A549 (cell line): ENCODE measurements at regions not wholly inside any gene's neighbourhood (a gene's known extent, or its start where the extent isn't known, plus 50 kb on each side); places are given as distances from the start of the nearest gene placed in this dataset.

ENCODE experiments used
- ATAC-seq, 2 experiments: fragments of 200-7000 bp in 1 of 2; fragments of >200 bp in 1 of 2; cut with Nextera tagmentation in 1 of 2; cut with Tn5 transposase in 1 of 2; 3 replicates each; pipeline versions ENCODE4 v1.8.0 to v1.9.1; 2018 to 2020; ENCODE audit warnings: mild to moderate bottlenecking in 1 of 2, moderate library complexity in 1 of 2
- CTCF ChIA-PET: fragments of 300-600 bp; sonication (Branson Sonifier 250); formaldehyde crosslinking; extraction: SDS; loops from one replicate; lab custom pipeline; 2021; ENCODE audit warnings: antibody characterized with exemption, inconsistent platforms; lab: Yijun Ruan, JAX
- POLR2A ChIA-PET: fragments of 350-600 bp; formaldehyde crosslinking; extraction: SDS; loops from one replicate; lab custom pipeline; 2021; ENCODE audit warnings: antibody characterized with exemption, inconsistent platforms; lab: Yijun Ruan, JAX
- DNase-seq, 2 experiments: peaks; one replicate each; pipeline versions ENCODE4 v3.0.0 to v3.0.0-alpha.2; 2011 to 2016; ENCODE audit warnings: low read depth in 1 of 2, low spot score in 1 of 2
- FAIRE-seq: peaks from 2 replicates; lab custom pipeline; 2011; peaks lifted over from hg19 to GRCh38; lab: Jason Lieb, UNC
- H3K27ac ChIP-seq, 2 experiments: fragments of >200 bp; sonication (Bioruptor Twin); formaldehyde crosslinking; 3 replicates each; pipeline ENCODE4 v1.5.1; 2016 to 2017
- H3K4me1 ChIP-seq: fragments of >200 bp; sonication (Bioruptor Twin); formaldehyde crosslinking; 3 replicates; pipeline ENCODE4 v1.6.1; 2016
- H3K4me2 ChIP-seq: fragments of >200 bp; sonication (Bioruptor Twin); formaldehyde crosslinking; 3 replicates; pipeline ENCODE4 v1.6.1; 2016
- H3K4me3 ChIP-seq: fragments of >200 bp; sonication (Bioruptor Twin); formaldehyde crosslinking; 3 replicates; pipeline ENCODE4 v1.5.1; 2016
- H3K9me3 ChIP-seq: fragments of >200 bp; sonication (Bioruptor Twin); formaldehyde crosslinking; 3 replicates; pipeline ENCODE4 v1.6.1; 2016
- BHLHE40 ChIP-seq: IDR thresholded peaks from 2 replicates; pipeline ENCODE4 v1.6.1; 2012; ENCODE audit warnings: low read depth, low read length, inconsistent platforms
- CBX2 ChIP-seq: fragments of 200-600 bp; sonication (generic); IDR thresholded peaks from 2 replicates; pipeline ENCODE4 v1.6.1; 2016; ENCODE audit warnings: low read depth, mild to moderate bottlenecking, borderline replicate concordance
- CHD2 ChIP-seq: fragments of 150-350 bp; IDR thresholded peaks from 2 replicates; pipeline ENCODE4 v1.6.1; 2014; ENCODE audit warnings: low read length; ENCODE audit not compliant: partially characterized antibody
- EHMT2 ChIP-seq: fragments of 200-600 bp; sonication (generic); IDR thresholded peaks from 2 replicates; pipeline ENCODE4 v1.6.1; 2016; ENCODE audit warnings: antibody characterized with exemption, low read depth, mild to moderate bottlenecking, moderate library complexity
- FOSB ChIP-seq: fragments of 250-450 bp; sonication (Bioruptor Pico); IDR thresholded peaks from 2 replicates; pipeline ENCODE4 v1.5.0; 2020; ENCODE audit warnings: mild to moderate bottlenecking, moderate library complexity
- FOSL2 ChIP-seq, 2 experiments: fragments of 450-650 bp in 1 of 2; fragments of >200 bp in 1 of 2; sonication (Bioruptor Twin) in 1 of 2; formaldehyde crosslinking; IDR thresholded peaks; 2 replicates each; pipeline versions ENCODE4 v1.5.0 to v1.6.1; 2016 to 2020; ENCODE audit warnings: mild to moderate bottlenecking in 1 of 2, moderate library complexity in 1 of 2
- FOXS1 ChIP-seq: fragments of 250-450 bp; sonication (Bioruptor Pico); IDR thresholded peaks from 2 replicates; pipeline ENCODE4 v1.5.0; 2020; ENCODE audit warnings: mild to moderate bottlenecking, moderate library complexity
- GATA3 ChIP-seq: IDR thresholded peaks from 2 replicates; pipeline ENCODE4 v1.6.1; 2012; ENCODE audit warnings: borderline replicate concordance
- HOXA7 ChIP-seq: fragments of 250-450 bp; sonication (Bioruptor Pico); IDR thresholded peaks from 2 replicates; pipeline ENCODE4 v1.5.0; 2020; ENCODE audit warnings: mild to moderate bottlenecking, moderate library complexity
- MAFK ChIP-seq: fragments of 450-650 bp; IDR thresholded peaks from 2 replicates; pipeline ENCODE4 v1.6.1; 2014; ENCODE audit not compliant: partially characterized antibody
- NPAS2 ChIP-seq: fragments of 250-450 bp; sonication (Bioruptor Pico); IDR thresholded peaks from 2 replicates; pipeline ENCODE4 v1.8.0; 2022; ENCODE audit warnings: mild to moderate bottlenecking, moderate library complexity, borderline replicate concordance
- NR3C1 ChIP-seq: fragments of >200 bp; sonication (Bioruptor Twin); formaldehyde crosslinking; IDR thresholded peaks from 3 replicates; pipeline ENCODE4 v1.6.1; 2017
- PHF8 ChIP-seq: fragments of 200-600 bp; sonication (generic); IDR thresholded peaks from 2 replicates; pipeline ENCODE4 v1.6.1; 2016; ENCODE audit warnings: low read depth, mild to moderate bottlenecking, antibody characterized with exemption, moderate library complexity, borderline replicate concordance
- POLR2A ChIP-seq: IDR thresholded peaks from 2 replicates; pipeline ENCODE4 v1.6.1; 2012; ENCODE audit warnings: mild to moderate bottlenecking, low read length
- POLR2AphosphoS2 ChIP-seq: conservative IDR thresholded peaks from 2 replicates; pipeline ENCODE4 v1.6.1; 2012; ENCODE audit warnings: low read length, improper control_type of control experiment, inconsistent platforms
- RARB ChIP-seq: fragments of 250-450 bp; sonication (Bioruptor Pico); IDR thresholded peaks from 2 replicates; pipeline ENCODE4 v1.8.0; 2021; ENCODE audit warnings: mild to moderate bottlenecking, moderate library complexity
- RCOR1 ChIP-seq: fragments of 150-350 bp; IDR thresholded peaks from 2 replicates; pipeline ENCODE4 v1.6.1; 2014; ENCODE audit warnings: antibody characterized with exemption, low read length, low read depth
- RNF2 ChIP-seq: fragments of 200-600 bp; sonication (generic); IDR thresholded peaks from 2 replicates; pipeline ENCODE4 v1.6.1; 2016; ENCODE audit warnings: low read depth, mild to moderate bottlenecking, antibody characterized with exemption, moderate library complexity, borderline replicate concordance
- SMC3 ChIP-seq: fragments of >200 bp; sonication (Bioruptor Twin); formaldehyde crosslinking; IDR thresholded peaks from 3 replicates; pipeline ENCODE4 v1.6.1; 2018; ENCODE audit warnings: inconsistent platforms
- ZC3H11A ChIP-seq: fragments of 450-650 bp; IDR thresholded peaks from 2 replicates; pipeline ENCODE4 v1.6.1; 2014; ENCODE audit warnings: antibody characterized with exemption, mild to moderate bottlenecking
- ZFP36 ChIP-seq: fragments of 450-650 bp; IDR thresholded peaks from 2 replicates; pipeline ENCODE4 v1.6.1; 2014; ENCODE audit warnings: borderline replicate concordance; ENCODE audit not compliant: partially characterized antibody
- ZSCAN20 ChIP-seq: fragments of 250-450 bp; sonication (Bioruptor Pico); IDR thresholded peaks from 2 replicates; pipeline ENCODE4 v1.8.0; 2022; ENCODE audit warnings: mild to moderate bottlenecking, moderate library complexity
- WGBS: methylation state at CpG from one replicate; pipeline ENCODE4 v1.1.6; 2017; ENCODE audit errors: missing lambda C conversion rate; 5-methylcytosine and 5-hydroxymethylcytosine counted together
- TF ChIP-seq, protein P1 (sequence below): fragments of 450-650 bp; IDR thresholded peaks from 2 replicates; pipeline ENCODE4 v1.6.1; 2014; ENCODE audit warnings: antibody characterized with exemption
- TF ChIP-seq, protein P2 (sequence below): fragments of 250-450 bp; sonication (Bioruptor Pico); IDR thresholded peaks from 2 replicates; pipeline ENCODE4 v1.5.0; 2021; ENCODE audit warnings: mild to moderate bottlenecking, moderate library complexity, borderline replicate concordance
- TF ChIP-seq, protein P3 (sequence below): fragments of >200 bp; sonication (Bioruptor Twin); formaldehyde crosslinking; IDR thresholded peaks from 2 replicates; pipeline ENCODE4 v1.6.1; 2016
- TF ChIP-seq, protein P4 (sequence below): IDR thresholded peaks from 2 replicates; pipeline ENCODE4 v1.6.1; 2012

DNA sequence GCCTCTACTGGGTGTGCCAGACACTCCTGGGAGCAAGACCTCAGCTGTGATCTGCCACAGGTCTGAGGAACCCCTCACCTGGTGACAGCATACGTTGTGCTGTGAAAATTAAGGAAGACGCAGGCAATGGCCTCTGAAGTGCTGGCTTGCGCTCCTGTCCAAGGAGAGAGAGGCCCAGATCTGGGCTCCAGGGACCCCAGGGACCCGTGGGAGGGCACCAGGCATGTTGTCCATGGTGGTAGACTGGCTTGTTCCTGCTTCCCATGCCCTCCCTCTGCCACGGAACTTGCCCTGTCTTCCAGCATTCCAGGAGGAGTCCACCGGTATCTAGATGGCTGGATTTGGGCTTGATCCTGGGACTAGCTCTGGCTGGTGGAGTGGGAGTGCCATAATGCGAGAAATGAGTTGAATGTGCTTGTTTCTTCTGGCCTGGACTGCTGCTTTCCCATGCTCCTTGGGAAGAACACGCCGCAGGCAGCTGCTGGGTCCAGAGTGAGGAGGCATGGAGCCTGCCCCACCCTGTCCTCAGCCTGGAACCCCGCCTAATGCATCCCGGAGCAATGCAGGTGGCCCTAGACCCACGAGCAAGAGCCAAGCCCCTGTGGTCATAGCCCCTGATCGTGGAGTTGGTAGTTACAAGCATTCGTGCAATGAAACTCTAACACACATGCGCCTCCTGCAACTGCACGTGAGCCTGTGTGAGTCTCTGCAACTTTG is 190.2 kb downstream of the TEX29 start (continued):
- TF ChIP-seq, protein P1, sequence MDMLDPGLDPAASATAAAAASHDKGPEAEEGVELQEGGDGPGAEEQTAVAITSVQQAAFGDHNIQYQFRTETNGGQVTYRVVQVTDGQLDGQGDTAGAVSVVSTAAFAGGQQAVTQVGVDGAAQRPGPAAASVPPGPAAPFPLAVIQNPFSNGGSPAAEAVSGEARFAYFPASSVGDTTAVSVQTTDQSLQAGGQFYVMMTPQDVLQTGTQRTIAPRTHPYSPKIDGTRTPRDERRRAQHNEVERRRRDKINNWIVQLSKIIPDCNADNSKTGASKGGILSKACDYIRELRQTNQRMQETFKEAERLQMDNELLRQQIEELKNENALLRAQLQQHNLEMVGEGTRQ: no peak

DNA sequence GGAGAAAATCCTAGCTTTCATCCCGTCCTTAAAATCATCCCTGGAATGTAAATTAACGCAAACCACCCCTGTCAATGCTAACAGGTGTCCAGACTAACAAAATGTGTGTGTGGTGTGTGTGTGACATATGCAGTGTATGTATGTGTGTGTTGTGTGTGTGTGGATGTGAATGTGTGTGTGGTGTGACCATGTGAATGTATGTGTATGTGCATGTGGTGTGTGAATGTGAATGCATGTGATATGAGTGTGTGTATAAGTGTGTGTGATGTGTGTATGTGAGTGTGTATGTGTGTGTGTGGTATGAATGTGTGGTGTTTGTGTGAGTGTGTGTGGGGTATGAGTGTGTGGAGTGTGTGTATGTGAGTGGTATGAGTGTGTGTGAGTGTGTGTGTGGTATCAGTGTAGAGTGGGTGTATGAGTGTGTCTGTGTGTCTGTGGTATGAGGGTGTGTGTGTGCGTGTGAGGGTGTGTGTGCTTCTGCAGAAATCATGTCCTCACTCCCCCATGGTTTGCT is 190.8 kb downstream of the TEX29 start:
- no peaks in the 10 kb centered on the region for H3K9me3 ChIP-seq
- DNase-seq (no peak), FAIRE-seq (no peak), ATAC-seq (no peak)
- H3K4me3 ChIP-seq: no peak overlapping the region
- TF ChIP-seq SMC3 (no peak), ZC3H11A (no peak), NPAS2 (CRISPR knock-in tag) (no peak), ZSCAN20 (CRISPR knock-in tag) (no peak), RCOR1 (no peak), GATA3 (no peak), MAFK (no peak), FOXS1 (CRISPR knock-in tag) (no peak), CHD2 (no peak), HOXA7 (CRISPR knock-in tag) (no peak), FOSL2 (IDR thresholded peaks at IDR 0.05) (no peak), FOSL2 (CRISPR knock-in tag; IDR thresholded peaks at IDR 0.05) (no peak), PHF8 (no peak), EHMT2 (no peak), NR3C1 (no peak), BHLHE40 (no peak)
- TF ChIP-seq, protein P1: no peak
- TF ChIP-seq, protein P2, sequence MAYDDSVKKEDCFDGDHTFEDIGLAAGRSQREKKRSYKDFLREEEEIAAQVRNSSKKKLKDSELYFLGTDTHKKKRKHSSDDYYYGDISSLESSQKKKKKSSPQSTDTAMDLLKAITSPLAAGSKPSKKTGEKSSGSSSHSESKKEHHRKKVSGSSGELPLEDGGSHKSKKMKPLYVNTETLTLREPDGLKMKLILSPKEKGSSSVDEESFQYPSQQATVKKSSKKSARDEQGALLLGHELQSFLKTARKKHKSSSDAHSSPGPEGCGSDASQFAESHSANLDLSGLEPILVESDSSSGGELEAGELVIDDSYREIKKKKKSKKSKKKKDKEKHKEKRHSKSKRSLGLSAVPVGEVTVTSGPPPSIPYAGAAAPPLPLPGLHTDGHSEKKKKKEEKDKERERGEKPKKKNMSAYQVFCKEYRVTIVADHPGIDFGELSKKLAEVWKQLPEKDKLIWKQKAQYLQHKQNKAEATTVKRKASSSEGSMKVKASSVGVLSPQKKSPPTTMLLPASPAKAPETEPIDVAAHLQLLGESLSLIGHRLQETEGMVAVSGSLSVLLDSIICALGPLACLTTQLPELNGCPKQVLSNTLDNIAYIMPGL: no peak
- CTCF ChIA-PET: no interaction called here
- H3K4me1 ChIP-seq: no peaks in the 10 kb centered on the region
- WGBS: 0% methylated on average over 3 of the region's 3 CpGs
- no peak overlapping the region for H3K4me2 ChIP-seq
- H3K27ac ChIP-seq: no peak overlapping the region
- POLR2A ChIA-PET: no interaction called here

DNA sequence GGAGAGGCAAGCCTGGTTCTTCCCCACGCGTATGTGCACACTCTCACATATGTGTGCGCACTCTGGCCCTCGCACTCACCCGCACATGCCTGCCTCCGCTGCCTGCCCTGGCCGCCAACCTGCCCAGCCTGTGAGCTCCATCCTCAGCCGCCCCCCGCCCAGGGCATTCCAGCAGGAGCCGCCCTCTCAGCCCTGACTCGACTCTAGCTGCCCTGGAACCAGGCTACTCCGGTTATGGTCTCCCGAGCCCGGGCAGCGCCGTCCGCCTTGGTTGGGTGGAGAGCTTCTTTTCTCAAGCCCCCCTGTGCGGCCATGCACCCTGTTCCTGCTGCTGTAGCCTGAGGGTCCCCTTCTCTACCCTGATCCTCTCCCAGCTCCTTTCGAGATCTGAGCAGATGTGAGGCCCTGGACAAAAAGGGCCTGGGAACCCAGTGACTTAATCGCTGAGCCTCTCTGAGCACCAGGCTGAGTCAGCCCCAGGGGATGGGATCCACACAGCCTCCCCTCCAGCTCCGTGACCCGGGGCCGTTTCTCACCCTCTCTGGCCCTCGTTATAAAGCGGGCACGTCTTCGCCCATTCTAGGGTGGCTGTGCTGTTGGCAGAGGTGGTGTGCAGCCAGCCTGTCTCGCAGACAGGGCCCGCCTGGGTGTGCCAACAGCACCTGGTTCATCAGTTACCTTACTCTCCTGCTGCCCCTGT is 191.5 kb downstream of the TEX29 start:
- Histone ChIP-seq H3K4me3 (no peak overlapping the region), H3K4me2 (no peak overlapping the region), H3K27ac (no peak overlapping the region), H3K9me3 (no peaks in the 10 kb centered on the region), H3K4me1 (no peaks in the 10 kb centered on the region)
- TF ChIP-seq CBX2 (no peak), POLR2AphosphoS2 (no peak), POLR2A (no peak), FOSB (CRISPR knock-in tag) (no peak), RNF2 (no peak), GATA3 (no peak), RARB (CRISPR knock-in tag) (no peak), SMC3 (no peak), PHF8 (no peak), ZFP36 (no peak)
- TF ChIP-seq, protein P3, sequence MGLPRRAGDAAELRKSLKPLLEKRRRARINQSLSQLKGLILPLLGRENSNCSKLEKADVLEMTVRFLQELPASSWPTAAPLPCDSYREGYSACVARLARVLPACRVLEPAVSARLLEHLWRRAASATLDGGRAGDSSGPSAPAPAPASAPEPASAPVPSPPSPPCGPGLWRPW: no peak
- TF ChIP-seq, protein P4, sequence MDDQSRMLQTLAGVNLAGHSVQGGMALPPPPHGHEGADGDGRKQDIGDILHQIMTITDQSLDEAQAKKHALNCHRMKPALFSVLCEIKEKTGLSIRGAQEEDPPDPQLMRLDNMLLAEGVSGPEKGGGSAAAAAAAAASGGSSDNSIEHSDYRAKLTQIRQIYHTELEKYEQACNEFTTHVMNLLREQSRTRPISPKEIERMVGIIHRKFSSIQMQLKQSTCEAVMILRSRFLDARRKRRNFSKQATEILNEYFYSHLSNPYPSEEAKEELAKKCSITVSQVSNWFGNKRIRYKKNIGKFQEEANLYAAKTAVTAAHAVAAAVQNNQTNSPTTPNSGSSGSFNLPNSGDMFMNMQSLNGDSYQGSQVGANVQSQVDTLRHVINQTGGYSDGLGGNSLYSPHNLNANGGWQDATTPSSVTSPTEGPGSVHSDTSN: no peak
- ChIA-PET CTCF (no interaction called here), POLR2A (no interaction called here)
- ATAC-seq (no peak), DNase-seq (no peak), FAIRE-seq (no peak)
- 44% methylated on average over 20 of the region's 29 CpGs for WGBS
